H9 (cell line): ENCODE measurements at regions not wholly inside any gene's neighbourhood (a gene's known extent, or its start where the extent isn't known, plus 50 kb on each side); places are given as distances from the start of the nearest gene placed in this dataset.

Experiments
- DNase-seq: peaks from one replicate; pipeline ENCODE4 v3.0.0-alpha.2; 2017
- H2AFZ ChIP-seq: one replicate; pipeline ENCODE4 v1.6.1; 2013; ENCODE audit warnings: mild to moderate bottlenecking, low read length, control low read depth, moderate library complexity
- H2AK5ac ChIP-seq: 2 replicates; pipeline ENCODE4 v1.6.1; 2013; ENCODE audit warnings: low read length, control low read depth, mixed read lengths; ENCODE audit not compliant: insufficient read length
- H2BK120ac ChIP-seq: one replicate; pipeline ENCODE4 v1.6.1; 2013; ENCODE audit warnings: low read depth, mild to moderate bottlenecking, low read length, control low read depth, inconsistent platforms; ENCODE audit not compliant: poor library complexity, severe bottlenecking
- H2BK12ac ChIP-seq: 2 replicates; pipeline ENCODE4 v1.6.1; 2013; ENCODE audit warnings: low read length, control low read depth, mixed read lengths, low read depth; ENCODE audit not compliant: insufficient read length
- H2BK15ac ChIP-seq: 2 replicates; pipeline ENCODE4 v1.6.1; 2013; ENCODE audit warnings: low read depth, low read length, control low read depth
- H2BK20ac ChIP-seq: one replicate; pipeline ENCODE4 v1.6.1; 2013; ENCODE audit warnings: low read depth, mild to moderate bottlenecking, low read length, control low read depth, inconsistent platforms; ENCODE audit not compliant: poor library complexity, severe bottlenecking
- H2BK5ac ChIP-seq: 2 replicates; pipeline ENCODE4 v1.6.1; 2013; ENCODE audit warnings: low read length, control low read depth, mixed read lengths; ENCODE audit not compliant: insufficient read length
- H3K14ac ChIP-seq: 2 replicates; pipeline ENCODE4 v1.6.1; 2013; ENCODE audit warnings: low read length, control low read depth; ENCODE audit not compliant: insufficient read depth
- H3K18ac ChIP-seq: 2 replicates; pipeline ENCODE4 v1.6.1; 2013; ENCODE audit warnings: low read depth, mild to moderate bottlenecking, mixed read lengths, low read length, control low read depth; ENCODE audit not compliant: insufficient read length
- H3K23ac ChIP-seq: 2 replicates; pipeline ENCODE4 v1.6.1; 2013; ENCODE audit warnings: low read length, control low read depth, mixed read lengths, low read depth; ENCODE audit not compliant: insufficient read length
- H3K23me2 ChIP-seq: 2 replicates; pipeline ENCODE4 v1.6.1; 2013; ENCODE audit warnings: low read depth, mild to moderate bottlenecking, mixed read lengths, low read length, control low read depth; ENCODE audit not compliant: insufficient read length, poor library complexity, severe bottlenecking
- H3K27ac ChIP-seq: 2 replicates; pipeline ENCODE4 v1.5.1; 2013; ENCODE audit warnings: low read length, control low read depth, mixed read lengths, low read depth; ENCODE audit not compliant: insufficient read length
- H3K27me3 ChIP-seq: 2 replicates; pipeline ENCODE4 v1.6.1; 2013; ENCODE audit warnings: low read length, control low read depth, inconsistent platforms; ENCODE audit not compliant: insufficient read depth
- H3K4ac ChIP-seq: 2 replicates; pipeline ENCODE4 v1.6.1; 2013; ENCODE audit warnings: low read depth, mild to moderate bottlenecking, control low read depth, inconsistent platforms, low read length, moderate library complexity
- H3K4me1 ChIP-seq: 2 replicates; pipeline ENCODE4 v1.6.1; 2013; ENCODE audit warnings: low read length, control low read depth, inconsistent platforms; ENCODE audit not compliant: insufficient read depth
- H3K4me2 ChIP-seq: 2 replicates; pipeline ENCODE4 v1.6.1; 2013; ENCODE audit warnings: low read length, control low read depth, mixed read lengths; ENCODE audit not compliant: insufficient read length, insufficient read depth
- H3K56ac ChIP-seq: 2 replicates; pipeline ENCODE4 v1.6.1; 2013; ENCODE audit warnings: low read depth, mild to moderate bottlenecking, mixed read lengths, low read length, control low read depth; ENCODE audit not compliant: insufficient read length
- H3K79me1 ChIP-seq: 2 replicates; pipeline ENCODE4 v1.6.1; 2013; ENCODE audit warnings: low read depth, mild to moderate bottlenecking, moderate library complexity, low read length, control low read depth, inconsistent platforms; ENCODE audit not compliant: insufficient read depth, poor library complexity, severe bottlenecking
- H3K79me2 ChIP-seq: 2 replicates; pipeline ENCODE4 v1.6.1; 2013; ENCODE audit warnings: low read length, control low read depth, inconsistent platforms; ENCODE audit not compliant: insufficient read depth
- H3K9ac ChIP-seq: 2 replicates; pipeline ENCODE4 v1.6.1; 2013; ENCODE audit warnings: low read length, control low read depth, mixed read lengths; ENCODE audit not compliant: insufficient read length; ENCODE audit errors: extremely low read depth
- H3K9me3 ChIP-seq: one replicate; pipeline ENCODE4 v1.6.1; 2013; ENCODE audit warnings: low read depth, low read length, inconsistent platforms; ENCODE audit not compliant: control insufficient read depth
- H3T11ph ChIP-seq: one replicate; pipeline ENCODE4 v1.6.1; 2013; ENCODE audit warnings: mild to moderate bottlenecking, low read length, control low read depth, inconsistent platforms
- H4K20me1 ChIP-seq: one replicate; pipeline ENCODE4 v1.6.1; 2013; ENCODE audit not compliant: control insufficient read depth, insufficient read length, insufficient read depth
- H4K5ac ChIP-seq: 2 replicates; pipeline ENCODE4 v1.6.1; 2013; ENCODE audit warnings: low read depth, mild to moderate bottlenecking, mixed read lengths, low read length, control low read depth; ENCODE audit not compliant: insufficient read length
- H4K8ac ChIP-seq: replicated peaks from 2 replicates; pipeline ENCODE4 v1.6.1; 2013; ENCODE audit warnings: low read length, control low read depth, mixed read lengths, low read depth; ENCODE audit not compliant: insufficient read length
- H4K91ac ChIP-seq: 2 replicates; pipeline ENCODE4 v1.6.1; 2013; ENCODE audit warnings: low read depth, mild to moderate bottlenecking, moderate library complexity, mixed read lengths, low read length, control low read depth; ENCODE audit not compliant: insufficient read length
- H3K27ac Mint-ChIP-seq, 3 experiments: 2 replicates in 2 of 3; 3 replicates in 1 of 3; pipeline ENCODE4 v1.8.0; 2020 to 2021; ENCODE audit warnings: mixed read lengths in 3 of 3, mild to moderate bottlenecking in 1 of 3, moderate library complexity in 1 of 3
- H3K27me3 Mint-ChIP-seq: 2 replicates; pipeline ENCODE4 v1.8.0; 2021; ENCODE audit warnings: low read depth, mild to moderate bottlenecking, moderate library complexity, mixed read lengths
- H3K36me3 Mint-ChIP-seq, 3 experiments: 2 replicates in 2 of 3; 3 replicates in 1 of 3; pipeline ENCODE4 v1.8.0; 2020 to 2021; ENCODE audit warnings: low read depth in 3 of 3, mixed read lengths in 3 of 3; ENCODE audit not compliant: insufficient read depth in 1 of 3
- H3K4me1 Mint-ChIP-seq, 2 experiments: 2 replicates each; pipeline ENCODE4 v1.8.0; 2020; ENCODE audit warnings: mixed read lengths in 2 of 2
- H3K4me3 Mint-ChIP-seq, 2 experiments: 2 replicates in 1 of 2; 3 replicates in 1 of 2; pipeline ENCODE4 v1.8.0; 2020 to 2021; ENCODE audit warnings: mild to moderate bottlenecking in 2 of 2, mixed read lengths in 2 of 2, moderate library complexity in 1 of 2
- H3K9me3 Mint-ChIP-seq, 2 experiments: 2 replicates in 1 of 2; 3 replicates in 1 of 2; pipeline ENCODE4 v1.8.0; 2020; ENCODE audit warnings: mild to moderate bottlenecking in 2 of 2, mixed read lengths in 2 of 2, moderate library complexity in 1 of 2
- WGBS: extraction: QIAGEN DNeasy Blood & Tissue Kit; methylation state at CpG from one replicate; pipeline ENCODE4 v1.1.7; 2013; ENCODE audit warnings: missing lambda C conversion rate, low lambda C conversion rate, mixed read lengths; ENCODE audit not compliant: insufficient read length; ENCODE audit errors: extremely low coverage; 5-methylcytosine and 5-hydroxymethylcytosine counted together
- TF ChIP-seq, protein P1 (sequence below): fragments of 200-600 bp; sonication (generic); conservative IDR thresholded peaks from 3 replicates; pipeline ENCODE4 v1.8.0; 2021; ENCODE audit warnings: antibody characterized with exemption, mild to moderate bottlenecking

DNA sequence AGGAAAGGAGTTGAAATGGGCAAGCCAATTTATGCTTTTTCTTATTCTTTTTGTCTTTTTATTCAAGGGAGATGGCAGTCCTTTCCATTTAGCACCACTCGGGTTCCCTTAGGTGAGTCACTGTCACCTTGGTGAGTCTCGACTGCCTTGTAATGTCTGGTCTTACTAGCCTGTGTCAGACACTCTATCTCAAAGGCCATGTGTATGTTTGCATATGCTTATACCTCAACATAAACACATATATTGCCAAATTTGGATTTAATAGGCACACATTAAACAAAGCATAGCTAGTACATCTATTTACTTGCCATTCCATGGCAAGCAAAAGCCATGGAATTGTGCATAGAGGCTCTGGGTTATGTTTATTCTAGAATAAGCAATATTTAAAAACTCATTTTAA is 624.9 kb upstream of the FOXG1 start:
- no CpG with 5 or more reads among the region's 2 CpGs for WGBS

More for the DNA sequence above, 624.9 kb upstream of the FOXG1 start:
- Histone ChIP-seq H2BK15ac (no peak overlapping the region), H2AFZ (no peak overlapping the region), H3K27me3 (no peaks in the 10 kb centered on the region), H2BK120ac (no peak overlapping the region), H4K5ac (no peak overlapping the region), H3K18ac (no peak overlapping the region), H2BK20ac (no peak overlapping the region), H2BK5ac (no peak overlapping the region), H3K4me1 (no peaks in the 10 kb centered on the region), H3K56ac (no peak overlapping the region), H3K79me1 (no peaks in the 10 kb centered on the region), H3K79me2 (no peaks in the 10 kb centered on the region), H3K4ac (no peak overlapping the region), H3K14ac (no peak overlapping the region), H3K9ac (no peak overlapping the region), H2BK12ac (no peak overlapping the region), H3K4me2 (no peak overlapping the region), H2AK5ac (no peak overlapping the region), H3K23ac (no peak overlapping the region), H4K8ac (no peak overlapping the region), H3K23me2 (no peaks in the 10 kb centered on the region), H4K20me1 (no peaks in the 10 kb centered on the region), H3K27ac (no peak overlapping the region), H4K91ac (no peak overlapping the region), H3T11ph (no peak overlapping the region), H3K9me3 (no peaks in the 10 kb centered on the region)
- H3K36me3 Mint-ChIP-seq, result no peaks in the 10 kb centered on the region
- H3K4me3 Mint-ChIP-seq, result no peak overlapping the region
- no peak for DNase-seq
- peaks cover 3% of the 10 kb centered on the region; the same call in 1 of the 2 replicates for H3K27me3 Mint-ChIP-seq
- TF ChIP-seq, protein P1, sequence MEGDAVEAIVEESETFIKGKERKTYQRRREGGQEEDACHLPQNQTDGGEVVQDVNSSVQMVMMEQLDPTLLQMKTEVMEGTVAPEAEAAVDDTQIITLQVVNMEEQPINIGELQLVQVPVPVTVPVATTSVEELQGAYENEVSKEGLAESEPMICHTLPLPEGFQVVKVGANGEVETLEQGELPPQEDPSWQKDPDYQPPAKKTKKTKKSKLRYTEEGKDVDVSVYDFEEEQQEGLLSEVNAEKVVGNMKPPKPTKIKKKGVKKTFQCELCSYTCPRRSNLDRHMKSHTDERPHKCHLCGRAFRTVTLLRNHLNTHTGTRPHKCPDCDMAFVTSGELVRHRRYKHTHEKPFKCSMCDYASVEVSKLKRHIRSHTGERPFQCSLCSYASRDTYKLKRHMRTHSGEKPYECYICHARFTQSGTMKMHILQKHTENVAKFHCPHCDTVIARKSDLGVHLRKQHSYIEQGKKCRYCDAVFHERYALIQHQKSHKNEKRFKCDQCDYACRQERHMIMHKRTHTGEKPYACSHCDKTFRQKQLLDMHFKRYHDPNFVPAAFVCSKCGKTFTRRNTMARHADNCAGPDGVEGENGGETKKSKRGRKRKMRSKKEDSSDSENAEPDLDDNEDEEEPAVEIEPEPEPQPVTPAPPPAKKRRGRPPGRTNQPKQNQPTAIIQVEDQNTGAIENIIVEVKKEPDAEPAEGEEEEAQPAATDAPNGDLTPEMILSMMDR, result no peak
- peaks cover 0 to 2% of the 10 kb centered on the region in 2 experiments; a peak in 1 of 4 replicates for H3K4me1 Mint-ChIP-seq
- no peaks in the 10 kb centered on the region for H3K9me3 Mint-ChIP-seq
- no peak overlapping the region for H3K27ac Mint-ChIP-seq
